Mucosa of descending colon (tissue), 3 donors: ENCODE measurements at regions not wholly inside any gene's neighbourhood (a gene's known extent, or its start where the extent isn't known, plus 50 kb on each side); places are given as distances from the start of the nearest gene placed in this dataset.

ENCODE experiments used
- ATAC-seq: fragments of 200-7000 bp; cut with Tn5 transposase; one replicate; pipeline ENCODE4 v1.9.1; 2020; ENCODE audit warnings: mild to moderate bottlenecking, moderate library complexity
- DNase-seq, 3 donors: peaks; one replicate each; pipeline ENCODE4 v3.0.0-alpha.2; 2020
- H3K36me3 ChIP-seq: fragments of 200-600 bp; one replicate; pipeline ENCODE4 v1.8.0; 2021; ENCODE audit warnings: low read depth, mild to moderate bottlenecking
- H3K4me1 ChIP-seq: fragments of 200-600 bp; one replicate; pipeline ENCODE4 v1.8.0; 2021; ENCODE audit warnings: low read depth, mild to moderate bottlenecking
- H3K4me3 ChIP-seq: fragments of 200-600 bp; one replicate; pipeline ENCODE4 v1.8.0; 2021; ENCODE audit warnings: mild to moderate bottlenecking
- H3K9me3 ChIP-seq: fragments of 200-600 bp; one replicate; pipeline ENCODE4 v1.8.0; 2021; ENCODE audit warnings: mild to moderate bottlenecking
- intact Hi-C, 2 donors: fragments of 100-400 bp; cut with DNase I in 1 of 2; cut with micrococcal nuclease in 1 of 2; formaldehyde crosslinking; loops; one replicate each; pipeline versions ENCODE4 v1.11.0 to v1.11.1; 2022; cut with DNase I, micrococcal nuclease
- TF ChIP-seq, protein P1 (sequence below): fragments of 200-600 bp; IDR thresholded peaks from one replicate; pipeline ENCODE4 v1.8.0; 2022; ENCODE audit warnings: antibody characterized with exemption, mild to moderate bottlenecking
- donor health status: DM: no; HTN: no; CAD: no; lungs with moderate emphysema.
- donor health status: DM: no; HTN: no; CAD: no.
- donor health status: DM: no; HTN: yes; CAD: no.

- no peaks in the 10 kb centered on the region for H3K36me3 ChIP-seq
- intact Hi-C loops = no loop called here
- H3K4me1 ChIP-seq = no peaks in the 10 kb centered on the region
- no peaks in the 10 kb centered on the region for H3K9me3 ChIP-seq
- H3K4me3 ChIP-seq = no peak overlapping the region
- no peak for ATAC-seq
- no peak for DNase-seq
- TF ChIP-seq, protein P1, sequence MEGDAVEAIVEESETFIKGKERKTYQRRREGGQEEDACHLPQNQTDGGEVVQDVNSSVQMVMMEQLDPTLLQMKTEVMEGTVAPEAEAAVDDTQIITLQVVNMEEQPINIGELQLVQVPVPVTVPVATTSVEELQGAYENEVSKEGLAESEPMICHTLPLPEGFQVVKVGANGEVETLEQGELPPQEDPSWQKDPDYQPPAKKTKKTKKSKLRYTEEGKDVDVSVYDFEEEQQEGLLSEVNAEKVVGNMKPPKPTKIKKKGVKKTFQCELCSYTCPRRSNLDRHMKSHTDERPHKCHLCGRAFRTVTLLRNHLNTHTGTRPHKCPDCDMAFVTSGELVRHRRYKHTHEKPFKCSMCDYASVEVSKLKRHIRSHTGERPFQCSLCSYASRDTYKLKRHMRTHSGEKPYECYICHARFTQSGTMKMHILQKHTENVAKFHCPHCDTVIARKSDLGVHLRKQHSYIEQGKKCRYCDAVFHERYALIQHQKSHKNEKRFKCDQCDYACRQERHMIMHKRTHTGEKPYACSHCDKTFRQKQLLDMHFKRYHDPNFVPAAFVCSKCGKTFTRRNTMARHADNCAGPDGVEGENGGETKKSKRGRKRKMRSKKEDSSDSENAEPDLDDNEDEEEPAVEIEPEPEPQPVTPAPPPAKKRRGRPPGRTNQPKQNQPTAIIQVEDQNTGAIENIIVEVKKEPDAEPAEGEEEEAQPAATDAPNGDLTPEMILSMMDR = no peak
Observed at GRCh38 chr5:120779674-120780073, 315.6 kb downstream of the PRR16 start.

GRCh38 chr5:120788481-120788880, 324.4 kb downstream of the PRR16 start:
- TF ChIP-seq, protein P1 = no peak
- DNase-seq (no peak), ATAC-seq (no peak)
- Histone ChIP-seq H3K4me1 (no peaks in the 10 kb centered on the region), H3K4me3 (no peak overlapping the region), H3K36me3 (no peaks in the 10 kb centered on the region), H3K9me3 (no peaks in the 10 kb centered on the region)
- intact Hi-C loops = no loop called here

GRCh38 chr5:120789918-120790317, 325.8 kb downstream of the PRR16 start:
- Histone ChIP-seq H3K4me1 (no peaks in the 10 kb centered on the region), H3K36me3 (no peaks in the 10 kb centered on the region), H3K4me3 (no peak overlapping the region), H3K9me3 (no peaks in the 10 kb centered on the region)
- ATAC-seq (no peak), DNase-seq (no peak)
- TF ChIP-seq, protein P1 = no peak
- intact Hi-C loops = no loop called here

- Histone ChIP-seq H3K4me3 (no peak overlapping the region), H3K36me3 (no peaks in the 10 kb centered on the region), H3K4me1 (no peaks in the 10 kb centered on the region), H3K9me3 (no peaks in the 10 kb centered on the region)
- intact Hi-C loops = no loop called here
- no peak for ATAC-seq
- DNase-seq = no peak
- TF ChIP-seq, protein P1 = no peak
Observed at GRCh38 chr5:120790339-120790738, 326.2 kb downstream of the PRR16 start.

DNA sequence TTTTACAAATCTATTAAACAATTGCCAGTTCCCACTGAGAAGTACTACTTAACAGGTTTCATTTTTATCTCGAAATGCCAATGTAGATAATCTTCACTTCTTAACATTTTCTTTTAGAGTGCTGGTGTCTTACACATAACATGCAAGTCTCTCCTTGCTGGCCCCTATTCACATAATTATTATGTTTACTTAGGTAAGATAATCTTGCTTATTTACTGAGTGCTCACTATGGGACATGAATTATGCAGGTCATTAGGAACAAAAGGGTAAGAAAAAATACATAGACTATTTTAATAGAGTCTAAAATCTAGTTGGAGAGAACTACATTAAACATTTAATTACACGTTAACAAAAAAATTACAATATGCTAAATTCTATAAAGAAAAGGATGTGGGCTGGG, 328.4 kb downstream of the PRR16 start:
- Histone ChIP-seq H3K4me3 (no peak overlapping the region), H3K9me3 (no peaks in the 10 kb centered on the region), H3K36me3 (no peaks in the 10 kb centered on the region), H3K4me1 (no peaks in the 10 kb centered on the region)
- TF ChIP-seq, protein P1 = no peak
- no peak for ATAC-seq
- intact Hi-C loops = no loop called here
- no peak for DNase-seq

DNA sequence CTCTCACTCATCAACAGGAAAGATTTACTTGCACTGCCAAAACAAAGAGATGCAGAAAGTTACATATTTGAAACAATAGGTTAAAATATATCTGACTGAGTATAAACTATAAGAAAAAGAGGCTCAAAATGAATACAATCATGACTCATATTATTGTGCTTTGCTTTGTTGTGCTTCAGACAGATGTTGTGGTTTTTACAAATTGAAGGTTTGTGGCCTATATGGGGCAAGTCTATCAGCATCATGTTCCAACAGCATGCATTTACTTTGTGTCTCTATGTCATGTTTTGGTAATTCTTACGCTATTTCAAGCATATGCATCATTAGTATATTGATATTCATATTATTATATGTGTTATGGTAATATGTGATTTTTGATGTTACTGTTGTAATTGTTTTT, 330.0 kb downstream of the PRR16 start:
- no peaks in the 10 kb centered on the region for H3K9me3 ChIP-seq
- no peak overlapping the region for H3K4me3 ChIP-seq
- TF ChIP-seq, protein P1 = no peak
- DNase-seq (no peak), ATAC-seq (no peak)
- intact Hi-C loops = no loop called here
- no peaks in the 10 kb centered on the region for H3K4me1 ChIP-seq
- H3K36me3 ChIP-seq = no peaks in the 10 kb centered on the region
